ENCODE measurements at regions not wholly inside any gene's neighbourhood (a gene's known extent, or its start where the extent isn't known, plus 50 kb on each side); places are given as distances from the start of the nearest gene placed in this dataset.

GRCh38 chr2:66701251-66701650, 266.3 kb downstream of the MEIS1 start:
- CTCF ChIA-PET: no interaction called here
- no peaks in the 10 kb centered on the region for H3K9me3 Mint-ChIP-seq
- no peak for TF ChIP-seq CTCF (IDR thresholded peaks at IDR 0.05)
- H3K4me3 Mint-ChIP-seq: no peak overlapping the region
- no peak overlapping the region for H3K27ac Mint-ChIP-seq
- ATAC-seq (ENCODE audit: low read depth) (no peak), DNase-seq (no peak)
- H3K4me1 Mint-ChIP-seq: no peaks in the 10 kb centered on the region
- no peaks in the 10 kb centered on the region for H3K27me3 Mint-ChIP-seq
- intact Hi-C loops (cut with micrococcal nuclease): no loop called here
- no peaks in the 10 kb centered on the region for H3K36me3 Mint-ChIP-seq (ENCODE audit: low read depth)
- POLR2A ChIA-PET: no interaction called here

- intact Hi-C loops (cut with micrococcal nuclease): no loop called here
- no peak for TF ChIP-seq CTCF (IDR thresholded peaks at IDR 0.05)
- no peak overlapping the region for H3K4me3 Mint-ChIP-seq
- H3K9me3 Mint-ChIP-seq: no peaks in the 10 kb centered on the region
- ChIA-PET POLR2A (no interaction called here), CTCF (no interaction called here)
- H3K27me3 Mint-ChIP-seq: no peaks in the 10 kb centered on the region
- H3K27ac Mint-ChIP-seq: no peak overlapping the region
- H3K4me1 Mint-ChIP-seq: no peaks in the 10 kb centered on the region
- ATAC-seq (ENCODE audit: low read depth): no peak
- no peaks in the 10 kb centered on the region for H3K36me3 Mint-ChIP-seq (ENCODE audit: low read depth)
- DNase-seq: no peak
Measured at GRCh38 chr2:66701656-66702055, 266.7 kb downstream of the MEIS1 start.

GRCh38 chr2:66702301-66702700, 267.4 kb downstream of the MEIS1 start:
- no peaks in the 10 kb centered on the region for H3K36me3 Mint-ChIP-seq (ENCODE audit: low read depth)
- no peak overlapping the region for H3K4me3 Mint-ChIP-seq
- POLR2A ChIA-PET: no interaction called here
- H3K27ac Mint-ChIP-seq: no peak overlapping the region
- no peak for TF ChIP-seq CTCF (IDR thresholded peaks at IDR 0.05)
- intact Hi-C loops (cut with micrococcal nuclease): no loop called here
- CTCF ChIA-PET: no interaction called here
- H3K9me3 Mint-ChIP-seq: no peaks in the 10 kb centered on the region
- ATAC-seq (ENCODE audit: low read depth) (no peak), DNase-seq (no peak)
- no peaks in the 10 kb centered on the region for H3K4me1 Mint-ChIP-seq
- H3K27me3 Mint-ChIP-seq: no peaks in the 10 kb centered on the region

GRCh38 chr2:66704786-66705185, 269.9 kb downstream of the MEIS1 start:
- Mint-ChIP-seq H3K4me1 (no peaks in the 10 kb centered on the region), H3K9me3 (no peaks in the 10 kb centered on the region), H3K36me3 (ENCODE audit: low read depth) (no peaks in the 10 kb centered on the region), H3K27me3 (no peaks in the 10 kb centered on the region), H3K27ac (no peak overlapping the region), H3K4me3 (no peak overlapping the region)
- no peak for TF ChIP-seq CTCF (IDR thresholded peaks at IDR 0.05)
- CTCF ChIA-PET: no interaction called here
- intact Hi-C loops (cut with micrococcal nuclease): no loop called here
- ATAC-seq (ENCODE audit: low read depth) (no peak), DNase-seq (no peak)
- POLR2A ChIA-PET: no interaction called here

GRCh38 chr2:66714610-66715009, 279.7 kb downstream of the MEIS1 start:
- no peak for TF ChIP-seq CTCF (IDR thresholded peaks at IDR 0.05)
- peaks cover 3% of the 10 kb centered on the region for H3K9me3 Mint-ChIP-seq
- DNase-seq (no peak), ATAC-seq (ENCODE audit: low read depth) (no peak)
- H3K36me3 Mint-ChIP-seq (ENCODE audit: low read depth): no peaks in the 10 kb centered on the region
- H3K4me3 Mint-ChIP-seq: no peak overlapping the region
- intact Hi-C loops (cut with micrococcal nuclease): no loop called here
- POLR2A ChIA-PET: no interaction called here
- H3K27ac Mint-ChIP-seq: no peak overlapping the region
- CTCF ChIA-PET: no interaction called here
- peaks cover 2% of the 10 kb centered on the region for H3K27me3 Mint-ChIP-seq
- no peaks in the 10 kb centered on the region for H3K4me1 Mint-ChIP-seq

Data from activated B cell treated with CpG ODN at 0.5 μM for 24 hours (primary cell).